ENCODE measurements at regions not wholly inside any gene's neighbourhood (a gene's known extent, or its start where the extent isn't known, plus 50 kb on each side); places are given as distances from the start of the nearest gene placed in this dataset.
"Not testable (repeated sequence)": the region's sequence is repeated elsewhere in the genome, so short reads cannot be mapped to it uniquely, and the experiment has no call there.

GRCh38 chr3:30476368-30477084 is 129.9 kb upstream of the TGFBR2 start:
- H3K4me1 ChIP-seq (ENCODE audit: control insufficient read depth in 2 of 2, insufficient read depth in 2 of 2, low read length in 2 of 2): no peaks in the 10 kb centered on the region
- DNase-seq (ENCODE audit: low read depth in 6 of 9, low spot score in 9 of 9): no peak
- no peaks in the 10 kb centered on the region for H3K27me3 ChIP-seq (ENCODE audit: control insufficient read depth in 2 of 2, insufficient read depth in 1 of 2, low read length in 1 of 2)
- H3K9me3 ChIP-seq (ENCODE audit: control insufficient read depth in 2 of 2, insufficient read depth in 1 of 2, low read length in 1 of 2): peaks cover 0 to 5% of the 10 kb centered on the region in 2 donors
- WGBS: 98% methylated on average over 3 of the region's 3 CpGs
- no peaks in the 10 kb centered on the region for H3K36me3 ChIP-seq (ENCODE audit: control insufficient read depth in 2 of 2, insufficient read depth in 2 of 2, low read length in 1 of 2)
- no peak overlapping the region for H3K27ac ChIP-seq (ENCODE audit: low read depth in 1 of 2, low read length in 1 of 2)
- no peak overlapping the region for H3K4me3 ChIP-seq (ENCODE audit: low read length in 2 of 2)

DNA sequence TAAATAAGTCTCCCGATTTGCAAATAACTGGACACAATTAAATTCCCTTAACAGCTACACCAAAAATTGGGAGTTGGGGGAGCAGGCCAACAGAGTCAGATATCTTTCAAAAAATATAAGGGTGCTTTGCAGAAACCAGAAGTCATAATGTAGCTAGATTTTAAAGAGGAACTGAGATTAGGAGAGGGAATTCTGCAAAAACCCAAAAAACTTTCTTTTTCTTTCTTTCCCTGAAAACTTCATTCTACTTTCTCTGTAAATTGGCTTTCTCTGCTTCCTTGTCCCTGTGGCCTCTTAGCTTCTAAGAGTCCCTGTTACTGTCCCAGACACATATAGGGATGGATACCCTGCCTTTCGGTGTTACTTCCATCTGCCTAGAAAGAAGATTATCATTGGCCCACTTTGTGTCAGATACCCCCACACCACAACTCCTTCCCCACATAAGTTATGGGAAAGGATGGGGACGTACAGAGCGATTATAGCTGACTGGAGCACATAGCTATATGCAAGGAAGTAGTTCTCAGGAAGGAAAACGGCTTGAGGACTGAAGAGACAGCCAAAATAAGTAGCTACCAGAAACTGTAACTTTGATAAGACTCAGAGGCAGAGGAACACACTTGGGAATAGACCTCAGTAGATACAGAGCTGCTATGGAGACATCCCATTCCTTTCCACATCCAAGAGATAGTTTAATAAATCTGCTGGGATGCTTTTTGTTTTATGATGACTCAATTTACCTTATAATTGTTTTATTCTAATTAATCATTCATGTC is 129.1 kb upstream of the TGFBR2 start:
- peaks cover 0 to 5% of the 10 kb centered on the region in 2 donors for H3K9me3 ChIP-seq (ENCODE audit: control insufficient read depth in 2 of 2, insufficient read depth in 1 of 2, low read length in 1 of 2)
- no peaks in the 10 kb centered on the region for H3K27me3 ChIP-seq (ENCODE audit: control insufficient read depth in 2 of 2, insufficient read depth in 1 of 2, low read length in 1 of 2)
- H3K36me3 ChIP-seq (ENCODE audit: control insufficient read depth in 2 of 2, insufficient read depth in 2 of 2, low read length in 1 of 2): no peaks in the 10 kb centered on the region
- WGBS: 85% methylated on average over 5 of the region's 5 CpGs
- H3K4me3 ChIP-seq (ENCODE audit: low read length in 2 of 2): no peak overlapping the region
- H3K4me1 ChIP-seq (ENCODE audit: control insufficient read depth in 2 of 2, insufficient read depth in 2 of 2, low read length in 2 of 2): no peaks in the 10 kb centered on the region
- no peak overlapping the region for H3K27ac ChIP-seq (ENCODE audit: low read depth in 1 of 2, low read length in 1 of 2)
- no peak for DNase-seq (ENCODE audit: low read depth in 6 of 9, low spot score in 9 of 9)

GRCh38 chr3:30479737-30480136 is 126.7 kb upstream of the TGFBR2 start:
- H3K4me3 ChIP-seq (ENCODE audit: low read length in 2 of 2); H3K36me3 ChIP-seq (ENCODE audit: control insufficient read depth in 2 of 2, insufficient read depth in 2 of 2, low read length in 1 of 2); DNase-seq (ENCODE audit: low read depth in 6 of 9, low spot score in 9 of 9); H3K27me3 ChIP-seq (ENCODE audit: control insufficient read depth in 2 of 2, insufficient read depth in 1 of 2, low read length in 1 of 2); H3K27ac ChIP-seq (ENCODE audit: low read depth in 1 of 2, low read length in 1 of 2); H3K9me3 ChIP-seq (ENCODE audit: control insufficient read depth in 2 of 2, insufficient read depth in 1 of 2, low read length in 1 of 2); H3K4me1 ChIP-seq (ENCODE audit: control insufficient read depth in 2 of 2, insufficient read depth in 2 of 2, low read length in 2 of 2): not testable (repeated sequence)
- 97% methylated on average over 2 of the region's 2 CpGs for WGBS

DNA sequence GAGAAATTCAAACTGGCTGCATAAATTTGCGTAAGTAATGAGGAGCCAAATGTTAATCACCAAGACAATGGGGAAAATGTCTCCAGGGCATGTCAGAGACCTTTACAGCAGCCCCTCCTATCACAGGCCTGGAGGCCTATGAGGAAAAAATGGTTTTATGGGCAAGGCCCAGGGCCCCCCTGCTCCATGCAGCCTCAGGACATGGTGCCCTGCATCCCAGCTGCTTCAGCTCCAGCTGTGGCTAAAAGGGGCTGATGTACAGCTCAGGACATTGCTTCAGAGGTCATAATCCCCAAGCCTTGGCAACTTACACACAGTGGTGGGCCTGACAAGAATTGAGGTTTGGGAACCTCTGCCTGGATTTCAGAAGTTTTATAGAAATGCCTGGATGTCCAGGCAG is 126.2 kb upstream of the TGFBR2 start:
- not testable (repeated sequence) for H3K36me3 ChIP-seq (ENCODE audit: control insufficient read depth in 2 of 2, insufficient read depth in 2 of 2, low read length in 1 of 2); DNase-seq (ENCODE audit: low read depth in 6 of 9, low spot score in 9 of 9); H3K4me3 ChIP-seq (ENCODE audit: low read length in 2 of 2); H3K4me1 ChIP-seq (ENCODE audit: control insufficient read depth in 2 of 2, insufficient read depth in 2 of 2, low read length in 2 of 2); H3K27me3 ChIP-seq (ENCODE audit: control insufficient read depth in 2 of 2, insufficient read depth in 1 of 2, low read length in 1 of 2); H3K27ac ChIP-seq (ENCODE audit: low read depth in 1 of 2, low read length in 1 of 2); H3K9me3 ChIP-seq (ENCODE audit: control insufficient read depth in 2 of 2, insufficient read depth in 1 of 2, low read length in 1 of 2)
- WGBS: 100% methylated on average over 1 of the region's 1 CpG

DNA sequence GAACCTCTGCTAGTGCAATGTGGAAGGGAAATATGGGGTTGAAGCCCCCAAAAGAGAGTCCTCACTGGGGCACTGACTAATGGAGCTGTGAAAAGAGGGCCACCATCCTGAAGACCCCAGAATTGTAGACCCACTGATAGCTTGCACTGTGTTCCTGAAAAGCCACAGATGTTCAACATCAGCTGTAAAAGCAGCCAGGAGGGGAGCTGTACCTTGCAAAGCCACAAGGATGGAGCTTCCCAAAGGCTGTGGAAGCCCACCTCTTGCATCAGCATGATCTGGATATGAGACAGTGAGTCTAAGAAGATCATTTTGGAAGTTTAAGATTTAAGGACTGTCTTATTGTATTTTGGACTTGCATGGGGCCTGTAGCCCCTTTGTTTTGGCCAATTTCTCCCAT is 125.8 kb upstream of the TGFBR2 start:
- no peak overlapping the region for H3K27ac ChIP-seq (ENCODE audit: low read depth in 1 of 2, low read length in 1 of 2)
- no peaks in the 10 kb centered on the region for H3K27me3 ChIP-seq (ENCODE audit: control insufficient read depth in 2 of 2, insufficient read depth in 1 of 2, low read length in 1 of 2)
- no peaks in the 10 kb centered on the region for H3K4me1 ChIP-seq (ENCODE audit: control insufficient read depth in 2 of 2, insufficient read depth in 2 of 2, low read length in 2 of 2)
- no peak overlapping the region for H3K4me3 ChIP-seq (ENCODE audit: low read length in 2 of 2)
- no peak for DNase-seq (ENCODE audit: low read depth in 6 of 9, low spot score in 9 of 9)
- no peaks in the 10 kb centered on the region for H3K36me3 ChIP-seq (ENCODE audit: control insufficient read depth in 2 of 2, insufficient read depth in 2 of 2, low read length in 1 of 2)
- peaks cover 0 to 5% of the 10 kb centered on the region in 2 donors for H3K9me3 ChIP-seq (ENCODE audit: control insufficient read depth in 2 of 2, insufficient read depth in 1 of 2, low read length in 1 of 2)

GRCh38 chr3:30481241-30481640 is 125.2 kb upstream of the TGFBR2 start:
- Histone ChIP-seq H3K4me3 (ENCODE audit: low read length in 2 of 2) (no peak overlapping the region), H3K27ac (ENCODE audit: low read depth in 1 of 2, low read length in 1 of 2) (no peak overlapping the region), H3K36me3 (ENCODE audit: control insufficient read depth in 2 of 2, insufficient read depth in 2 of 2, low read length in 1 of 2) (no peaks in the 10 kb centered on the region), H3K9me3 (ENCODE audit: control insufficient read depth in 2 of 2, insufficient read depth in 1 of 2, low read length in 1 of 2) (peaks cover 0 to 5% of the 10 kb centered on the region in 2 donors), H3K4me1 (ENCODE audit: control insufficient read depth in 2 of 2, insufficient read depth in 2 of 2, low read length in 2 of 2) (no peaks in the 10 kb centered on the region), H3K27me3 (ENCODE audit: control insufficient read depth in 2 of 2, insufficient read depth in 1 of 2, low read length in 1 of 2) (no peaks in the 10 kb centered on the region)
- DNase-seq (ENCODE audit: low read depth in 6 of 9, low spot score in 9 of 9): no peak
- 85% methylated on average over 1 of the region's 1 CpG for WGBS

GRCh38 chr3:30484229-30484628 is 122.2 kb upstream of the TGFBR2 start:
- H3K27ac ChIP-seq (ENCODE audit: low read depth in 1 of 2, low read length in 1 of 2); H3K9me3 ChIP-seq (ENCODE audit: control insufficient read depth in 2 of 2, insufficient read depth in 1 of 2, low read length in 1 of 2); DNase-seq (ENCODE audit: low read depth in 6 of 9, low spot score in 9 of 9); H3K27me3 ChIP-seq (ENCODE audit: control insufficient read depth in 2 of 2, insufficient read depth in 1 of 2, low read length in 1 of 2); H3K36me3 ChIP-seq (ENCODE audit: control insufficient read depth in 2 of 2, insufficient read depth in 2 of 2, low read length in 1 of 2); H3K4me1 ChIP-seq (ENCODE audit: control insufficient read depth in 2 of 2, insufficient read depth in 2 of 2, low read length in 2 of 2); H3K4me3 ChIP-seq (ENCODE audit: low read length in 2 of 2): not testable (repeated sequence)
- WGBS: over 99% methylated on average over 3 of the region's 3 CpGs

- WGBS: 92% methylated on average over 2 of the region's 2 CpGs
- no peak for DNase-seq (ENCODE audit: low read depth in 6 of 9, low spot score in 9 of 9)
- H3K27me3 ChIP-seq (ENCODE audit: control insufficient read depth in 2 of 2, insufficient read depth in 1 of 2, low read length in 1 of 2): no peaks in the 10 kb centered on the region
- no peaks in the 10 kb centered on the region for H3K36me3 ChIP-seq (ENCODE audit: control insufficient read depth in 2 of 2, insufficient read depth in 2 of 2, low read length in 1 of 2)
- H3K9me3 ChIP-seq (ENCODE audit: control insufficient read depth in 2 of 2, insufficient read depth in 1 of 2, low read length in 1 of 2): peaks cover 0 to 3% of the 10 kb centered on the region in 2 donors
- H3K4me3 ChIP-seq (ENCODE audit: low read length in 2 of 2): no peak overlapping the region
- H3K27ac ChIP-seq (ENCODE audit: low read depth in 1 of 2, low read length in 1 of 2): no peak overlapping the region
- no peaks in the 10 kb centered on the region for H3K4me1 ChIP-seq (ENCODE audit: control insufficient read depth in 2 of 2, insufficient read depth in 2 of 2, low read length in 2 of 2)
Observed at GRCh38 chr3:30486368-30486767, 120.0 kb upstream of the TGFBR2 start.

DNA sequence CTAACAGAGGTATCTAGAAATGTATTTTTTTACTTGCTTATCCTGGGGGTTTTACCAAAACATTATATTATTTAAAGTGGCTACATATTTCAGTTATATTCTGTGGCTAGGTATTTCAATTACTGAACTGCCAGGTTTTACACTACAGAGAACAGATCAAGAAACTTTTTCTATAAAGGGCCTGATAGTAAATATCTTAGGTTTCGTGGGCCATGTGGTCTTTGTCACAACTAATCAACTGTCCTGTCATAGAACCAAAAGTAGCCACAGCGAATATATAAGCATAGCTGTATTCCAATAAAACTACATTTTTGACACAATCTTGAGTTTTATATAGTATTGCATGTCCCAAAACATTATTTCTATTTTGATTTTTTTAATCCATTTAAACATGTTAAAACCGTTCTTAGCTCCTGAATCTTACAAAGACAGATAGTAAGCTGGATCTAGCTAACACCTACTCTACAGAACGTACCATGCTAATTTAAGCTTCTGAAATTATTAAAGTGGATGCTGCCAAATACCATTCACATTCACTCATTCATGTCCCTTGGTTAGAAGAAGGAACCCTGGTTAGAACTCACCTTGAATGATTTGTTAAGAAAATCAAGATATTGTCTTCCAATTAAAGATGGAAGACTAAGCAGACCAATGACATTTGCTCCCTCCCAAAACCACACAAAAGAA is 118.2 kb upstream of the TGFBR2 start:
- no peak overlapping the region for H3K27ac ChIP-seq (ENCODE audit: low read depth in 1 of 2, low read length in 1 of 2)
- no peak for DNase-seq (ENCODE audit: low read depth in 6 of 9, low spot score in 9 of 9)
- H3K4me1 ChIP-seq (ENCODE audit: control insufficient read depth in 2 of 2, insufficient read depth in 2 of 2, low read length in 2 of 2): no peaks in the 10 kb centered on the region
- 98% methylated on average over 4 of the region's 4 CpGs for WGBS
- H3K4me3 ChIP-seq (ENCODE audit: low read length in 2 of 2): no peak overlapping the region
- no peaks in the 10 kb centered on the region for H3K27me3 ChIP-seq (ENCODE audit: control insufficient read depth in 2 of 2, insufficient read depth in 1 of 2, low read length in 1 of 2)
- H3K9me3 ChIP-seq (ENCODE audit: control insufficient read depth in 2 of 2, insufficient read depth in 1 of 2, low read length in 1 of 2): peaks cover 0 to 3% of the 10 kb centered on the region in 2 donors
- no peaks in the 10 kb centered on the region for H3K36me3 ChIP-seq (ENCODE audit: control insufficient read depth in 2 of 2, insufficient read depth in 2 of 2, low read length in 1 of 2)

All from thymus (tissue), 11 donors.